T-cell (primary cell): ENCODE measurements at regions not wholly inside any gene's neighbourhood (a gene's known extent, or its start where the extent isn't known, plus 50 kb on each side); places are given as distances from the start of the nearest gene placed in this dataset.

Experiments
- ATAC-seq, 4 experiments: fragments of 200-7000 bp in 3 of 4; fragments of 150-1000 bp in 1 of 4; cut with Tn5 transposase; replicated peaks in 1 of 4; 1 replicate in 3 of 4; 2 replicates in 1 of 4; pipeline ENCODE4 v1.10.0; 2021; ENCODE audit warnings: moderate library complexity in 3 of 4, mild to moderate bottlenecking in 2 of 4, moderate number of reproducible peaks in 1 of 4
- CTCF ChIA-PET, 2 donors: fragments of 300-600 bp; sonication (Branson Sonifier 250); formaldehyde crosslinking; loops; one replicate each; lab custom pipeline; 2022; ENCODE audit warnings: antibody characterized with exemption in 2 of 2; lab: Charles Lee
- POLR2A ChIA-PET, 2 donors: fragments of 300-600 bp; sonication (Branson Sonifier 250); formaldehyde crosslinking; loops; one replicate each; lab custom pipeline; 2022; ENCODE audit warnings: antibody characterized with exemption in 2 of 2; lab: Charles Lee
- DNase-seq, 35 experiments: peaks; one replicate each; pipeline versions ENCODE4 v3.0.0 to v3.0.0-alpha.2; 2013 to 2023
- H3K27ac ChIP-seq: one replicate; pipeline ENCODE4 v1.5.1; 2013; ENCODE audit warnings: low read length
- H3K27me3 ChIP-seq, 2 experiments: replicated peaks in 1 of 2; 1 replicate in 1 of 2; 2 replicates in 1 of 2; pipeline versions ENCODE4 v1.6.1 to v1.7.0; 2013; ENCODE audit warnings: low read length in 1 of 2, mixed read lengths in 1 of 2; ENCODE audit not compliant: control insufficient read depth in 2 of 2, insufficient read depth in 2 of 2; ENCODE audit errors: extremely low read depth in 1 of 2
- H3K36me3 ChIP-seq, 2 donors: 1 replicate in 1 of 2; 2 replicates in 1 of 2; pipeline versions ENCODE4 v1.6.1 to v1.7.0; 2013; ENCODE audit warnings: low read length in 1 of 2; ENCODE audit not compliant: control insufficient read depth in 2 of 2, insufficient read depth in 1 of 2; ENCODE audit errors: extremely low read depth in 1 of 2
- H3K4me1 ChIP-seq, 2 experiments: 1 replicate in 1 of 2; 2 replicates in 1 of 2; pipeline versions ENCODE4 v1.6.1 to v1.7.0; 2013; ENCODE audit warnings: low read length in 2 of 2, mixed read lengths in 1 of 2; ENCODE audit not compliant: insufficient read depth in 2 of 2, control insufficient read depth in 1 of 2; ENCODE audit errors: extremely low read depth in 1 of 2
- H3K4me3 ChIP-seq, 2 donors: 1 replicate in 1 of 2; 2 replicates in 1 of 2; pipeline versions ENCODE4 v1.5.1 to v1.7.0; 2013; ENCODE audit warnings: mild to moderate bottlenecking in 2 of 2, low read length in 1 of 2, moderate library complexity in 1 of 2; ENCODE audit not compliant: control insufficient read depth in 1 of 2; ENCODE audit errors: extremely low read depth in 1 of 2
- H3K9me3 ChIP-seq: 2 replicates; pipeline ENCODE4 v1.7.0; 2013
- H3K27ac Mint-ChIP-seq, 2 donors: one replicate each; pipeline ENCODE4 v1.8.0; 2020 to 2021; ENCODE audit warnings: mild to moderate bottlenecking in 2 of 2, mixed read lengths in 2 of 2
- H3K27me3 Mint-ChIP-seq, 2 donors: one replicate each; pipeline ENCODE4 v1.8.0; 2021 to 2022; ENCODE audit warnings: mixed read lengths in 2 of 2
- H3K36me3 Mint-ChIP-seq: one replicate; pipeline ENCODE4 v1.8.0; 2021; ENCODE audit warnings: mixed read lengths
- H3K4me1 Mint-ChIP-seq, 3 donors: one replicate each; pipeline ENCODE4 v1.8.0; 2020 to 2022; ENCODE audit warnings: mixed read lengths in 3 of 3, mild to moderate bottlenecking in 1 of 3
- H3K4me3 Mint-ChIP-seq, 3 donors: one replicate each; pipeline ENCODE4 v1.8.0; 2020 to 2022; ENCODE audit warnings: mild to moderate bottlenecking in 3 of 3, mixed read lengths in 3 of 3, moderate library complexity in 3 of 3
- H3K9me3 Mint-ChIP-seq, 3 donors: one replicate each; pipeline ENCODE4 v1.8.0; 2020 to 2022; ENCODE audit warnings: mixed read lengths in 3 of 3
- WGBS: methylation state at CpG from one replicate; pipeline ENCODE4 v1.1.5; 2013; ENCODE audit warnings: missing lambda C conversion rate; ENCODE audit not compliant: insufficient coverage; 5-methylcytosine and 5-hydroxymethylcytosine counted together

- H3K27me3 ChIP-seq = no peaks in the 10 kb centered on the region
- peaks cover 0 to 4% of the 10 kb centered on the region in 2 donors for H3K27me3 Mint-ChIP-seq
- CTCF ChIA-PET = no interaction called here
- H3K4me1 ChIP-seq = no peaks in the 10 kb centered on the region
- no peaks in the 10 kb centered on the region for H3K4me1 Mint-ChIP-seq
- no peak overlapping the region for H3K4me3 Mint-ChIP-seq
- H3K9me3 ChIP-seq = no peaks in the 10 kb centered on the region
- POLR2A ChIA-PET = no interaction called here
- peaks cover 0 to 8% (median 0%) of the 10 kb centered on the region in 3 donors for H3K9me3 Mint-ChIP-seq
- ATAC-seq (no peak), DNase-seq (no peak)
- H3K4me3 ChIP-seq = no peak overlapping the region
- 80% methylated on average over 1 of the region's 1 CpG for WGBS
- no peaks in the 10 kb centered on the region for H3K36me3 Mint-ChIP-seq
- no peaks in the 10 kb centered on the region for H3K36me3 ChIP-seq
- no peak overlapping the region for H3K27ac ChIP-seq
- no peak overlapping the region for H3K27ac Mint-ChIP-seq
Observed at GRCh38 chr6:145286916-145287315, 448.4 kb downstream of the EPM2A start.

- Mint-ChIP-seq H3K9me3 (peaks cover 0 to 4% (median 0%) of the 10 kb centered on the region in 3 donors), H3K27me3 (no peaks in the 10 kb centered on the region), H3K27ac (no peak overlapping the region), H3K4me3 (no peak overlapping the region), H3K4me1 (no peaks in the 10 kb centered on the region), H3K36me3 (no peaks in the 10 kb centered on the region)
- Histone ChIP-seq H3K27ac (no peak overlapping the region), H3K4me3 (no peak overlapping the region), H3K9me3 (no peaks in the 10 kb centered on the region), H3K4me1 (no peaks in the 10 kb centered on the region), H3K27me3 (no peaks in the 10 kb centered on the region), H3K36me3 (no peaks in the 10 kb centered on the region)
- 100% methylated on average over 1 of the region's 3 CpGs for WGBS
- ATAC-seq (no peak), DNase-seq (no peak)
- POLR2A ChIA-PET = no interaction called here
- CTCF ChIA-PET = no interaction called here
Observed at GRCh38 chr6:145289573-145289972, 445.7 kb downstream of the EPM2A start.

GRCh38 chr6:145290122-145290521 lies 445.2 kb downstream of the EPM2A start:
- Mint-ChIP-seq H3K4me3 (no peak overlapping the region), H3K36me3 (no peaks in the 10 kb centered on the region), H3K27ac (no peak overlapping the region), H3K4me1 (no peaks in the 10 kb centered on the region), H3K27me3 (no peaks in the 10 kb centered on the region), H3K9me3 (peaks cover 0 to 4% (median 0%) of the 10 kb centered on the region in 3 donors)
- no peaks in the 10 kb centered on the region for H3K36me3 ChIP-seq
- no CpG with 5 or more reads among the region's 2 CpGs for WGBS
- CTCF ChIA-PET = no interaction called here
- no peak overlapping the region for H3K27ac ChIP-seq
- H3K9me3 ChIP-seq = no peaks in the 10 kb centered on the region
- H3K4me1 ChIP-seq = no peaks in the 10 kb centered on the region
- no peaks in the 10 kb centered on the region for H3K27me3 ChIP-seq
- ATAC-seq = no peak
- POLR2A ChIA-PET = no interaction called here
- DNase-seq = no peak
- H3K4me3 ChIP-seq = no peak overlapping the region

- ChIA-PET CTCF (no interaction called here), POLR2A (no interaction called here)
- Histone ChIP-seq H3K27ac (no peak overlapping the region), H3K4me3 (no peak overlapping the region), H3K9me3 (no peaks in the 10 kb centered on the region), H3K4me1 (no peaks in the 10 kb centered on the region), H3K36me3 (no peaks in the 10 kb centered on the region), H3K27me3 (no peaks in the 10 kb centered on the region)
- no peak for ATAC-seq
- H3K4me3 Mint-ChIP-seq = no peak overlapping the region
- H3K36me3 Mint-ChIP-seq = no peaks in the 10 kb centered on the region
- H3K9me3 Mint-ChIP-seq = peaks cover 0 to 4% (median 0%) of the 10 kb centered on the region in 3 donors
- no peaks in the 10 kb centered on the region for H3K27me3 Mint-ChIP-seq
- DNase-seq = no peak
- no peaks in the 10 kb centered on the region for H3K4me1 Mint-ChIP-seq
- H3K27ac Mint-ChIP-seq = no peak overlapping the region
- no CpG with 5 or more reads among the region's 2 CpGs for WGBS
Observed at GRCh38 chr6:145292066-145292465, 443.3 kb downstream of the EPM2A start.

GRCh38 chr6:145294942-145295341 lies 440.4 kb downstream of the EPM2A start:
- Mint-ChIP-seq H3K27ac (no peak overlapping the region), H3K36me3 (no peaks in the 10 kb centered on the region), H3K27me3 (no peaks in the 10 kb centered on the region), H3K9me3 (no peaks in the 10 kb centered on the region), H3K4me1 (no peaks in the 10 kb centered on the region), H3K4me3 (no peak overlapping the region)
- Histone ChIP-seq H3K9me3 (no peaks in the 10 kb centered on the region), H3K27me3 (no peaks in the 10 kb centered on the region), H3K4me1 (no peaks in the 10 kb centered on the region), H3K27ac (no peak overlapping the region), H3K4me3 (no peak overlapping the region), H3K36me3 (no peaks in the 10 kb centered on the region)
- POLR2A ChIA-PET = no interaction called here
- 80% methylated on average over 1 of the region's 4 CpGs for WGBS
- CTCF ChIA-PET = no interaction called here
- no peak for DNase-seq
- no peak for ATAC-seq

- H3K9me3 Mint-ChIP-seq = peaks cover 0 to 4% (median 0%) of the 10 kb centered on the region in 3 donors
- H3K36me3 Mint-ChIP-seq = no peaks in the 10 kb centered on the region
- ChIA-PET CTCF (no interaction called here), POLR2A (no interaction called here)
- H3K4me3 Mint-ChIP-seq = no peak overlapping the region
- Histone ChIP-seq H3K36me3 (no peaks in the 10 kb centered on the region), H3K4me3 (no peak overlapping the region), H3K27me3 (no peaks in the 10 kb centered on the region), H3K27ac (no peak overlapping the region), H3K4me1 (no peaks in the 10 kb centered on the region), H3K9me3 (no peaks in the 10 kb centered on the region)
- no peak overlapping the region for H3K27ac Mint-ChIP-seq
- H3K27me3 Mint-ChIP-seq = no peaks in the 10 kb centered on the region
- H3K4me1 Mint-ChIP-seq = no peaks in the 10 kb centered on the region
- DNase-seq = no peak
- WGBS = 100% methylated on average over 1 of the region's 2 CpGs
- ATAC-seq = no peak
Observed at GRCh38 chr6:145295746-145296145, 439.6 kb downstream of the EPM2A start.

GRCh38 chr6:145305670-145306069 lies 429.6 kb downstream of the EPM2A start:
- POLR2A ChIA-PET = interaction anchor here in 1 of 2 donors (0.7 kb wide), 1 partner anchor 26 kb away, joined by 5 read pairs; no protein-coding TSS in a partner anchor

More at GRCh38 chr6:145305670-145306069, 429.6 kb downstream of the EPM2A start:
- Mint-ChIP-seq H3K27ac (no peak overlapping the region), H3K4me3 (no peak overlapping the region), H3K36me3 (no peaks in the 10 kb centered on the region), H3K27me3 (peaks cover 4 to 5% of the 10 kb centered on the region in 2 donors), H3K9me3 (peaks cover 0 to 2% (median 0%) of the 10 kb centered on the region in 3 donors), H3K4me1 (no peaks in the 10 kb centered on the region)
- no peak overlapping the region for H3K4me3 ChIP-seq
- WGBS = no CpG with 5 or more reads among the region's 1 CpG
- no peak overlapping the region for H3K27ac ChIP-seq
- DNase-seq (no peak), ATAC-seq (no peak)
- H3K36me3 ChIP-seq = no peaks in the 10 kb centered on the region
- no peaks in the 10 kb centered on the region for H3K4me1 ChIP-seq
- CTCF ChIA-PET = no interaction called here
- no peaks in the 10 kb centered on the region for H3K9me3 ChIP-seq
- H3K27me3 ChIP-seq = no peaks in the 10 kb centered on the region
